ENCODE measurements at regions not wholly inside any gene's neighbourhood (a gene's known extent, or its start where the extent isn't known, plus 50 kb on each side); places are given as distances from the start of the nearest gene placed in this dataset.

DNA sequence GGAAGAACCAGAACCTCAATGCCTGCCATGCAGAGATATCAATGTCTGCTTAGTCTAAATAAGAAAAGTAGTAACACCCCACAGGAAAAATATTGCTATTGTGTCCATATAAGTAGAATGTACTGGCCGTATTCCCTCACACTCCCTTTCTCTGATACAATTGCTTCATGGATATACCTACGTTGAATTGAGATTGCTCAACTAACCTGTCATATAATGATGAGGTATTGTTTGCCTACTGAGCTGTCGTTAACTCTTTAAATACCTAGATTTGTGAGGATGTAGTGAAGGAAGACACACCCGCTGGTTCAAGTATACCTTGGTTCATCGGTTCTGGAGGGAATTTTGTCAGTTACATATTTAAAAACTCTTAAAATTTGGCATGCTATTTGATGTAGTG is 480.7 kb upstream of the TCF4 start:
- WGBS (ENCODE audit: missing lambda C conversion rate), result 13% methylated on average over 5 of the region's 5 CpGs
- Histone ChIP-seq H3K27ac (no peak overlapping the region), H3K9me3 (no peaks in the 10 kb centered on the region), H3K4me3 (no peak overlapping the region), H3K4me1 (no peaks in the 10 kb centered on the region), H3K4me2 (no peak overlapping the region)
- TF ChIP-seq FOSB (CRISPR knock-in tag; IDR thresholded peaks at IDR 0.05) (no peak), CHD2 (IDR thresholded peaks at IDR 0.05; ENCODE audit: low read length, partially characterized antibody) (no peak), CEBPB (IDR thresholded peaks at IDR 0.05) (no peak), ZC3H11A (IDR thresholded peaks at IDR 0.05) (no peak), ZFP36 (IDR thresholded peaks at IDR 0.05; ENCODE audit: borderline replicate concordance, partially characterized antibody) (no peak), HOXB5 (CRISPR knock-in tag; IDR thresholded peaks at IDR 0.05) (no peak), MAFK (IDR thresholded peaks at IDR 0.05; ENCODE audit: partially characterized antibody) (no peak), RFX5 (IDR thresholded peaks at IDR 0.05) (no peak), HOXB13 (CRISPR knock-in tag; IDR thresholded peaks at IDR 0.05; ENCODE audit: low read depth) (no peak), SREBF2 (IDR thresholded peaks at IDR 0.05) (no peak), POLR2A (IDR thresholded peaks at IDR 0.05; ENCODE audit: low read length) (no peak), KDM5A (IDR thresholded peaks at IDR 0.05) (no peak), ZNF302 (CRISPR knock-in tag; IDR thresholded peaks at IDR 0.05) (no peak), NR3C1 (IDR thresholded peaks at IDR 0.05) (no peak)
- TF ChIP-seq, protein P1, sequence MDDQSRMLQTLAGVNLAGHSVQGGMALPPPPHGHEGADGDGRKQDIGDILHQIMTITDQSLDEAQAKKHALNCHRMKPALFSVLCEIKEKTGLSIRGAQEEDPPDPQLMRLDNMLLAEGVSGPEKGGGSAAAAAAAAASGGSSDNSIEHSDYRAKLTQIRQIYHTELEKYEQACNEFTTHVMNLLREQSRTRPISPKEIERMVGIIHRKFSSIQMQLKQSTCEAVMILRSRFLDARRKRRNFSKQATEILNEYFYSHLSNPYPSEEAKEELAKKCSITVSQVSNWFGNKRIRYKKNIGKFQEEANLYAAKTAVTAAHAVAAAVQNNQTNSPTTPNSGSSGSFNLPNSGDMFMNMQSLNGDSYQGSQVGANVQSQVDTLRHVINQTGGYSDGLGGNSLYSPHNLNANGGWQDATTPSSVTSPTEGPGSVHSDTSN (IDR thresholded peaks at IDR 0.05), result no peak
- TF ChIP-seq, protein P2, sequence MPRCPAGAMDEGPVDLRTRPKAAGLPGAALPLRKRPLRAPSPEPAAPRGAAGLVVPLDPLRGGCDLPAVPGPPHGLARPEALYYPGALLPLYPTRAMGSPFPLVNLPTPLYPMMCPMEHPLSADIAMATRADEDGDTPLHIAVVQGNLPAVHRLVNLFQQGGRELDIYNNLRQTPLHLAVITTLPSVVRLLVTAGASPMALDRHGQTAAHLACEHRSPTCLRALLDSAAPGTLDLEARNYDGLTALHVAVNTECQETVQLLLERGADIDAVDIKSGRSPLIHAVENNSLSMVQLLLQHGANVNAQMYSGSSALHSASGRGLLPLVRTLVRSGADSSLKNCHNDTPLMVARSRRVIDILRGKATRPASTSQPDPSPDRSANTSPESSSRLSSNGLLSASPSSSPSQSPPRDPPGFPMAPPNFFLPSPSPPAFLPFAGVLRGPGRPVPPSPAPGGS (IDR thresholded peaks at IDR 0.05), result no peak
- TF ChIP-seq, protein P3, sequence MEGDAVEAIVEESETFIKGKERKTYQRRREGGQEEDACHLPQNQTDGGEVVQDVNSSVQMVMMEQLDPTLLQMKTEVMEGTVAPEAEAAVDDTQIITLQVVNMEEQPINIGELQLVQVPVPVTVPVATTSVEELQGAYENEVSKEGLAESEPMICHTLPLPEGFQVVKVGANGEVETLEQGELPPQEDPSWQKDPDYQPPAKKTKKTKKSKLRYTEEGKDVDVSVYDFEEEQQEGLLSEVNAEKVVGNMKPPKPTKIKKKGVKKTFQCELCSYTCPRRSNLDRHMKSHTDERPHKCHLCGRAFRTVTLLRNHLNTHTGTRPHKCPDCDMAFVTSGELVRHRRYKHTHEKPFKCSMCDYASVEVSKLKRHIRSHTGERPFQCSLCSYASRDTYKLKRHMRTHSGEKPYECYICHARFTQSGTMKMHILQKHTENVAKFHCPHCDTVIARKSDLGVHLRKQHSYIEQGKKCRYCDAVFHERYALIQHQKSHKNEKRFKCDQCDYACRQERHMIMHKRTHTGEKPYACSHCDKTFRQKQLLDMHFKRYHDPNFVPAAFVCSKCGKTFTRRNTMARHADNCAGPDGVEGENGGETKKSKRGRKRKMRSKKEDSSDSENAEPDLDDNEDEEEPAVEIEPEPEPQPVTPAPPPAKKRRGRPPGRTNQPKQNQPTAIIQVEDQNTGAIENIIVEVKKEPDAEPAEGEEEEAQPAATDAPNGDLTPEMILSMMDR (IDR thresholded peaks at IDR 0.05), result no peak
- TF ChIP-seq, protein P4, sequence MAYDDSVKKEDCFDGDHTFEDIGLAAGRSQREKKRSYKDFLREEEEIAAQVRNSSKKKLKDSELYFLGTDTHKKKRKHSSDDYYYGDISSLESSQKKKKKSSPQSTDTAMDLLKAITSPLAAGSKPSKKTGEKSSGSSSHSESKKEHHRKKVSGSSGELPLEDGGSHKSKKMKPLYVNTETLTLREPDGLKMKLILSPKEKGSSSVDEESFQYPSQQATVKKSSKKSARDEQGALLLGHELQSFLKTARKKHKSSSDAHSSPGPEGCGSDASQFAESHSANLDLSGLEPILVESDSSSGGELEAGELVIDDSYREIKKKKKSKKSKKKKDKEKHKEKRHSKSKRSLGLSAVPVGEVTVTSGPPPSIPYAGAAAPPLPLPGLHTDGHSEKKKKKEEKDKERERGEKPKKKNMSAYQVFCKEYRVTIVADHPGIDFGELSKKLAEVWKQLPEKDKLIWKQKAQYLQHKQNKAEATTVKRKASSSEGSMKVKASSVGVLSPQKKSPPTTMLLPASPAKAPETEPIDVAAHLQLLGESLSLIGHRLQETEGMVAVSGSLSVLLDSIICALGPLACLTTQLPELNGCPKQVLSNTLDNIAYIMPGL (CRISPR knock-in tag; IDR thresholded peaks at IDR 0.05; ENCODE audit: borderline replicate concordance), result no peak
- TF ChIP-seq, protein P5, sequence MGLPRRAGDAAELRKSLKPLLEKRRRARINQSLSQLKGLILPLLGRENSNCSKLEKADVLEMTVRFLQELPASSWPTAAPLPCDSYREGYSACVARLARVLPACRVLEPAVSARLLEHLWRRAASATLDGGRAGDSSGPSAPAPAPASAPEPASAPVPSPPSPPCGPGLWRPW (IDR thresholded peaks at IDR 0.05), result no peak
- TF ChIP-seq, protein P6, sequence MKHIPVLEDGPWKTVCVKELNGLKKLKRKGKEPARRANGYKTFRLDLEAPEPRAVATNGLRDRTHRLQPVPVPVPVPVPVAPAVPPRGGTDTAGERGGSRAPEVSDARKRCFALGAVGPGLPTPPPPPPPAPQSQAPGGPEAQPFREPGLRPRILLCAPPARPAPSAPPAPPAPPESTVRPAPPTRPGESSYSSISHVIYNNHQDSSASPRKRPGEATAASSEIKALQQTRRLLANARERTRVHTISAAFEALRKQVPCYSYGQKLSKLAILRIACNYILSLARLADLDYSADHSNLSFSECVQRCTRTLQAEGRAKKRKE (CRISPR knock-in tag; IDR thresholded peaks at IDR 0.05; ENCODE audit: low read depth), result no peak
- DNase-seq (ENCODE audit: low read depth in 1 of 2, low spot score in 1 of 2) (no peak), FAIRE-seq (no peak), ATAC-seq (no peak)
- ChIA-PET CTCF (no interaction called here), POLR2A (no interaction called here)

DNA sequence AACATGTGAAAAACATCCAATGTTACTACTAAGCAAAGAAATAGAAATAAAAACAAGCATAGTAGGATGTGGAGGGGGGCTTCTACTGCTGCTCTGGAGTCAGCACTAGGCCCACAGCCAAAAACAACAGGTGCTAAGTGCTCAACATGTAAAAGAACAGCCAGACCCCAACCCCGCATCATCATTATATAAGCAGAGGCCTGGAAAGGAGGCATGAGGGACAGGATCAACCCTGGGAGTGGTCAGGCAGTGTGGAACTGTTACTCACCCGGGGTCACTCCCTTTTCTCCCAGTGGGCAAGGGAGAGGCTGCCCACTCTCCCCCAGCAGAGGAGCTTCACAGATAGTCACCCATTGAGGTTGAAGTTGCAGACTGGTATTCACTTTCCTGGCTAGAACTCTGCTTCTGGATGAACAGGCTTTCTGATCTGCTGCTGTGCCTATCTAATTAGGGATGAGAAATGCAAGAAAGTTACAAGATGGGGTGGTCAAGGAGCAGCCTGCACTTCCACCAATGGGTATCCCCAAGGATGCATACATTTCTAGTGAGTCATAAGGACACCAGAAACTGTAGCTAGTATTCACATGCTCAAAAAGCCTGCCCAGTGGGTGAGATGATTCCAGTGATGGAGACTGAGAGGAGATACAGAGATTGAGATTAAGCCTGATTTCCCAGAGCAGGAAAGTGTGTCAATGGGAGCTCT is 480.1 kb upstream of the TCF4 start:
- Histone ChIP-seq H3K4me1 (no peaks in the 10 kb centered on the region), H3K4me2 (no peak overlapping the region), H3K4me3 (no peak overlapping the region), H3K27ac (no peak overlapping the region), H3K9me3 (no peaks in the 10 kb centered on the region)
- CTCF ChIA-PET, result no interaction called here
- FAIRE-seq (no peak), ATAC-seq (no peak), DNase-seq (ENCODE audit: low read depth in 1 of 2, low spot score in 1 of 2) (no peak)
- WGBS (ENCODE audit: missing lambda C conversion rate), result 56% methylated on average over 2 of the region's 2 CpGs
- TF ChIP-seq, protein P7, sequence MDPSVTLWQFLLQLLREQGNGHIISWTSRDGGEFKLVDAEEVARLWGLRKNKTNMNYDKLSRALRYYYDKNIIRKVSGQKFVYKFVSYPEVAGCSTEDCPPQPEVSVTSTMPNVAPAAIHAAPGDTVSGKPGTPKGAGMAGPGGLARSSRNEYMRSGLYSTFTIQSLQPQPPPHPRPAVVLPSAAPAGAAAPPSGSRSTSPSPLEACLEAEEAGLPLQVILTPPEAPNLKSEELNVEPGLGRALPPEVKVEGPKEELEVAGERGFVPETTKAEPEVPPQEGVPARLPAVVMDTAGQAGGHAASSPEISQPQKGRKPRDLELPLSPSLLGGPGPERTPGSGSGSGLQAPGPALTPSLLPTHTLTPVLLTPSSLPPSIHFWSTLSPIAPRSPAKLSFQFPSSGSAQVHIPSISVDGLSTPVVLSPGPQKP (IDR thresholded peaks at IDR 0.05; ENCODE audit: low read depth, low read length), result no peak
- no peak for TF ChIP-seq CHD4 (IDR thresholded peaks at IDR 0.05; ENCODE audit: borderline replicate concordance)
- no peak for TF ChIP-seq RARB (CRISPR knock-in tag; IDR thresholded peaks at IDR 0.05)
- POLR2A ChIA-PET, result no interaction called here
